GM12801 (cell line): ENCODE measurements at regions not wholly inside any gene's neighbourhood (a gene's known extent, or its start where the extent isn't known, plus 50 kb on each side); places are given as distances from the start of the nearest gene placed in this dataset.

Source experiments
- TF ChIP-seq, protein P1 (sequence below): IDR thresholded peaks from one replicate; pipeline ENCODE4 v1.5.1; 2011; ENCODE audit warnings: control low read depth; ENCODE audit not compliant: insufficient read length; ENCODE audit errors: extremely low read depth

- TF ChIP-seq, protein P1, sequence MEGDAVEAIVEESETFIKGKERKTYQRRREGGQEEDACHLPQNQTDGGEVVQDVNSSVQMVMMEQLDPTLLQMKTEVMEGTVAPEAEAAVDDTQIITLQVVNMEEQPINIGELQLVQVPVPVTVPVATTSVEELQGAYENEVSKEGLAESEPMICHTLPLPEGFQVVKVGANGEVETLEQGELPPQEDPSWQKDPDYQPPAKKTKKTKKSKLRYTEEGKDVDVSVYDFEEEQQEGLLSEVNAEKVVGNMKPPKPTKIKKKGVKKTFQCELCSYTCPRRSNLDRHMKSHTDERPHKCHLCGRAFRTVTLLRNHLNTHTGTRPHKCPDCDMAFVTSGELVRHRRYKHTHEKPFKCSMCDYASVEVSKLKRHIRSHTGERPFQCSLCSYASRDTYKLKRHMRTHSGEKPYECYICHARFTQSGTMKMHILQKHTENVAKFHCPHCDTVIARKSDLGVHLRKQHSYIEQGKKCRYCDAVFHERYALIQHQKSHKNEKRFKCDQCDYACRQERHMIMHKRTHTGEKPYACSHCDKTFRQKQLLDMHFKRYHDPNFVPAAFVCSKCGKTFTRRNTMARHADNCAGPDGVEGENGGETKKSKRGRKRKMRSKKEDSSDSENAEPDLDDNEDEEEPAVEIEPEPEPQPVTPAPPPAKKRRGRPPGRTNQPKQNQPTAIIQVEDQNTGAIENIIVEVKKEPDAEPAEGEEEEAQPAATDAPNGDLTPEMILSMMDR = no peak
Observed at GRCh38 chr11:29606330-29607031, 410.3 kb downstream of the KCNA4 start.

- TF ChIP-seq, protein P1 = no peak
Observed at GRCh38 chr11:29584342-29584741, 432.5 kb downstream of the KCNA4 start.

DNA sequence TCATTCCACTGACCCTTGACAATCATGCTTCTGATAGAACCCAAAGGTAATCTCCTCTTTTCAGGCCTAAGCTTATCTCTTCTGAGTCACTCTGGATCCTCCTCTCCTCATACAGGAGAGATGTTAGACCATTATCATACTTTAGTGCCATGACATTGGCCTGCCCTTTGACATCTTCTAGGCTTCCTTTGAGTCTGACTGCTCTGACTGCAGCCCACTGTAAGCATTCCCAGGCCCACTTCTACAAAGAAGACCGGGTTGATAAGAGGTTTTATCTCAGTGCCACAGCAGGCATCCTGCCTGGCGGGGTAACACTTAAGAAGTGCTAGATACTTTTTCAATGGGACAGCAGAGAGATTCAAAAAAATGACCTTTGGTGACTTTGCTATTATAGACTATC lies 438.0 kb downstream of the KCNA4 start:
- TF ChIP-seq, protein P1 = no peak

DNA sequence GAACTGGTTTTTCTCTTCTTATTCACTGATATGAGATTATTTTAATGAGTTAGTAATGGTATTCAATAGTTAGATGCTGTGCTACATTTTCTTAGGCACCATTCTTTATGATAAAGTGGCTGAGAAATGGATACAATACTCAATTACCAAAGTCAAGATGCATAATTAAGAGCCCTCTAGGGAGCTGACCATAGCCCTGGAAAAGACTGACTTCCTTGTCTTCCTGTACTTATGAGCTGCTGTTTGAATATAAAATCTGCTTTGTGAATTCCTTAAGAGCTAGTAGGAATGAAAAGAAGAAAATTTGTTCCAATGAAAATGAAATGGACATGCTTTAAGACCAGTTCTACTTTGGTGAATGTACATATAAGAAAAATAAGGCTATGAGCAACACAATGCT lies 452.3 kb downstream of the KCNA4 start:
- TF ChIP-seq, protein P1 = no peak

DNA sequence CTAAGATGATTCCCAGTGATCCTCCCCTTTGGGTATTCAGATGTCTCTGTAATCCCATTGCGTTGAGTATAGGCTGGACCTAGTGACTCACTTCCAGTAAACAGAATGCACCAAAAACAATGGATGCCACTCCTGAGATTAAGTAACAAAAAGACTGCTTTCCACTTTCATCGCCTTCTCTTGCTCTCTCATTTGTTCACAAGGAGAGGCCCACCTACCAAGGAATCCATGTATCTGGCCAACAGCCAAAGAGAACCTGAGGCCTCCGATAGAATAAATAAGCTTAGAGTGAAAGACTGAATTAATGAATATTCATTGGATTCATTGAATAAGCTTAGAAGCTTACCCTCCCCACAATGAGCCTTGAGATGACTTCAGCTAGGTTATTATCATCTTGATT lies 454.6 kb downstream of the KCNA4 start:
- TF ChIP-seq, protein P1 = no peak

GRCh38 chr11:29553990-29554389 lies 462.8 kb downstream of the KCNA4 start:
- TF ChIP-seq, protein P1 = no peak

DNA sequence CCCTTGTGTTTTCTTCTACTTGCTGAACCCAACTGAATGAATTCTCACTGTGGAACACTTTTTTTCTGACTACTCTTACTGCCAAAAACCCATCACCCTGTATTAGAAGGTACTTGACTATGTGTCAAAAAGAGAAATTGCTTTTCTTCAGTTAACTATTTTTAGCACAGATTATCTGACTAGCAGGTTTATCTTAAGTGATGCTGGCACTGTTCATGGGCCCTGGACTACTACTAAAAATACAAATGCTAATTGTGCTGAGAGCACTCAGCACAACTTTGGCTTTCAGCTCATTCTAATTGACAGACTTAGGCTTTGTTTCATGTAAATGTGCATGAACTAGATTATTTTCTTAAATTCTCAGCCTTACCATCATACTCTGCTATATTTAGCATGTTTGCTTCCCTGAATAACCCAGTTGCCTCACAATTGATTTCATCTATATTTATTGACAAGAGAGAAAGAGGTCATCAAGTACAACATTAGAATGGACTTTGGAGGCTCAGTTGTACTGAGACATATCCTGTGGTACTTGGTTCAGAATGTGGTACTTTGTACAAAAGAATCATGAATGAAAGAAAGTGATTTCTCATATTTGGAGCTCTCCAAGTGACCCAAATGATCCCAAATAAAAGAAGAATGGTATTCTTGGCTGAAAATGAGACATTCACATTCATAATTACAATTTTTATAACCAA lies 478.3 kb downstream of the KCNA4 start:
- TF ChIP-seq, protein P1 = no peak
